Vagina (tissue), 2 donors: ENCODE measurements at regions not wholly inside any gene's neighbourhood (a gene's known extent, or its start where the extent isn't known, plus 50 kb on each side); places are given as distances from the start of the nearest gene placed in this dataset.

ENCODE experiments used
- POLR2A ChIP-seq, 2 donors: fragments of 450-650 bp; IDR thresholded peaks; one replicate each; pipeline ENCODE4 v1.6.1; 2017; ENCODE audit warnings: antibody characterized with exemption in 2 of 2, mild to moderate bottlenecking in 2 of 2, moderate library complexity in 2 of 2
- POLR2AphosphoS5 ChIP-seq, 2 donors: sonication (generic); formaldehyde crosslinking; IDR thresholded peaks; one replicate each; pipeline ENCODE4 v1.9.0; 2017; ENCODE audit warnings: antibody characterized with exemption in 2 of 2, mild to moderate bottlenecking in 2 of 2, low read depth in 1 of 2; ENCODE audit not compliant: insufficient read depth in 1 of 2
- TF ChIP-seq, protein P1 (sequence below), 3 experiments: fragments of 450-650 bp in 2 of 3; fragments of 200-600 bp in 1 of 3; sonication (generic) in 1 of 3; IDR thresholded peaks; one replicate each; pipeline ENCODE4 v1.5.1; 2017 to 2019; ENCODE audit warnings: antibody characterized with exemption in 3 of 3, mild to moderate bottlenecking in 2 of 3, moderate library complexity in 2 of 3

DNA sequence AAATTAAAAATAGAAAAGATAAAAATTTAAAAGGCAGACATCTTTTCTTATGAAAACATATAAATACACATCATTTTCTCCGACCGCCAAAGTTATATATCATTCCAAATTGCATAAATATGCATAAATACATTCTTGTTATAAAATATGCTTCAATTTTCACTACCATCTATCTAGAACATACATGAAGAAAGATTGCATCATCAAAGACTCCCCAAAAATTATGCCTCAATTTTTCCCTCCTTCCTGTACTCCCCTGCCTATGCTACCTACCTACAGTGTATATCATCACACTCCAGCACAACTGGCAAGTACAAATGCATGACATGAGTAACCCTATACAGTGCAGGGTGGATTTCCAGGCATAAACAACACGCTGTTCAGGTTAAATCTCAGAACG lies 49.9 kb upstream of the TENT5A start:
- TF ChIP-seq, protein P1, sequence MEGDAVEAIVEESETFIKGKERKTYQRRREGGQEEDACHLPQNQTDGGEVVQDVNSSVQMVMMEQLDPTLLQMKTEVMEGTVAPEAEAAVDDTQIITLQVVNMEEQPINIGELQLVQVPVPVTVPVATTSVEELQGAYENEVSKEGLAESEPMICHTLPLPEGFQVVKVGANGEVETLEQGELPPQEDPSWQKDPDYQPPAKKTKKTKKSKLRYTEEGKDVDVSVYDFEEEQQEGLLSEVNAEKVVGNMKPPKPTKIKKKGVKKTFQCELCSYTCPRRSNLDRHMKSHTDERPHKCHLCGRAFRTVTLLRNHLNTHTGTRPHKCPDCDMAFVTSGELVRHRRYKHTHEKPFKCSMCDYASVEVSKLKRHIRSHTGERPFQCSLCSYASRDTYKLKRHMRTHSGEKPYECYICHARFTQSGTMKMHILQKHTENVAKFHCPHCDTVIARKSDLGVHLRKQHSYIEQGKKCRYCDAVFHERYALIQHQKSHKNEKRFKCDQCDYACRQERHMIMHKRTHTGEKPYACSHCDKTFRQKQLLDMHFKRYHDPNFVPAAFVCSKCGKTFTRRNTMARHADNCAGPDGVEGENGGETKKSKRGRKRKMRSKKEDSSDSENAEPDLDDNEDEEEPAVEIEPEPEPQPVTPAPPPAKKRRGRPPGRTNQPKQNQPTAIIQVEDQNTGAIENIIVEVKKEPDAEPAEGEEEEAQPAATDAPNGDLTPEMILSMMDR (IDR thresholded peaks at IDR 0.05) = no peak
- no peak for TF ChIP-seq POLR2A (IDR thresholded peaks at IDR 0.05)
- no peak for TF ChIP-seq POLR2AphosphoS5 (IDR thresholded peaks at IDR 0.05; ENCODE audit: insufficient read depth in 1 of 2, low read depth in 1 of 2)
